Fibroblast of skin of right biceps (primary cell): ENCODE measurements at regions not wholly inside any gene's neighbourhood (a gene's known extent, or its start where the extent isn't known, plus 50 kb on each side); places are given as distances from the start of the nearest gene placed in this dataset.
"Not testable (repeated sequence)": the region's sequence is repeated elsewhere in the genome, so short reads cannot be mapped to it uniquely, and the experiment has no call there.

Experiments
- DNase-seq: peaks from one replicate; pipeline ENCODE4 v3.0.0-alpha.2; 2013

GRCh38 chr6:50962213-50962759 is 143.6 kb downstream of the TFAP2B start:
- DNase-seq: no peak

- DNase-seq: no peak
Observed at GRCh38 chr6:50963952-50964351, 145.3 kb downstream of the TFAP2B start.

GRCh38 chr6:50965495-50965894 is 146.8 kb downstream of the TFAP2B start:
- DNase-seq: no peak

GRCh38 chr6:50966532-50966931 is 147.9 kb downstream of the TFAP2B start:
- no peak for DNase-seq

GRCh38 chr6:50966986-50967385 is 148.3 kb downstream of the TFAP2B start:
- no peak for DNase-seq

- DNase-seq: not testable (repeated sequence)
Observed at GRCh38 chr6:50968246-50968645, 149.6 kb downstream of the TFAP2B start.

- no peak for DNase-seq
Observed at GRCh38 chr6:50970908-50971307, 152.2 kb downstream of the TFAP2B start.

- DNase-seq: no peak
Observed at GRCh38 chr6:50973464-50973863, 154.8 kb downstream of the TFAP2B start.

- no peak for DNase-seq
Observed at GRCh38 chr6:50974319-50974718, 155.6 kb downstream of the TFAP2B start.

- no peak for DNase-seq
Observed at GRCh38 chr6:50975216-50975615, 156.5 kb downstream of the TFAP2B start.

- no peak for DNase-seq
Observed at GRCh38 chr6:50976907-50977306, 158.2 kb downstream of the TFAP2B start.

- no peak for DNase-seq
Observed at GRCh38 chr6:50977796-50978195, 159.1 kb downstream of the TFAP2B start.

- no peak for DNase-seq
Observed at GRCh38 chr6:50978380-50979170, 159.9 kb downstream of the TFAP2B start.

- no peak for DNase-seq
Observed at GRCh38 chr6:50979171-50979525, 160.5 kb downstream of the TFAP2B start.

- no peak for DNase-seq
Observed at GRCh38 chr6:50984135-50984534, 165.5 kb downstream of the TFAP2B start.

GRCh38 chr6:50986319-50986718 is 167.6 kb downstream of the TFAP2B start:
- no peak for DNase-seq

GRCh38 chr6:50989123-50989522 is 170.5 kb downstream of the TFAP2B start:
- no peak for DNase-seq

GRCh38 chr6:50990750-50991446 is 172.2 kb downstream of the TFAP2B start:
- peak; percentile 0 for DNase-seq

GRCh38 chr6:50992232-50992631 is 173.6 kb downstream of the TFAP2B start:
- DNase-seq: no peak

- no peak for DNase-seq
Observed at GRCh38 chr6:50992704-50993625, 174.3 kb downstream of the TFAP2B start.

- DNase-seq: no peak
Observed at GRCh38 chr6:50993941-50994720, 175.5 kb downstream of the TFAP2B start.

GRCh38 chr6:50995036-50995435 is 176.4 kb downstream of the TFAP2B start:
- DNase-seq: no peak
